GM12865 (cell line): ENCODE measurements at regions not wholly inside any gene's neighbourhood (a gene's known extent, or its start where the extent isn't known, plus 50 kb on each side); places are given as distances from the start of the nearest gene placed in this dataset.
"Not testable (repeated sequence)": the region's sequence is repeated elsewhere in the genome, so short reads cannot be mapped to it uniquely, and the experiment has no call there.

Experiments
- DNase-seq: peaks from one replicate; pipeline ENCODE4 v3.0.0; 2010; ENCODE audit warnings: low read depth
- H3K4me3 ChIP-seq: 2 replicates; pipeline ENCODE4 v1.5.1; 2011; ENCODE audit warnings: mild to moderate bottlenecking, low read depth, low read length, control low read depth
- TF ChIP-seq, protein P1 (sequence below): IDR thresholded peaks from 2 replicates; pipeline ENCODE4 v1.5.1; 2011; ENCODE audit warnings: low read length, control low read depth, low read depth, inconsistent platforms; ENCODE audit not compliant: insufficient read depth; ENCODE audit errors: missing control alignments

DNA sequence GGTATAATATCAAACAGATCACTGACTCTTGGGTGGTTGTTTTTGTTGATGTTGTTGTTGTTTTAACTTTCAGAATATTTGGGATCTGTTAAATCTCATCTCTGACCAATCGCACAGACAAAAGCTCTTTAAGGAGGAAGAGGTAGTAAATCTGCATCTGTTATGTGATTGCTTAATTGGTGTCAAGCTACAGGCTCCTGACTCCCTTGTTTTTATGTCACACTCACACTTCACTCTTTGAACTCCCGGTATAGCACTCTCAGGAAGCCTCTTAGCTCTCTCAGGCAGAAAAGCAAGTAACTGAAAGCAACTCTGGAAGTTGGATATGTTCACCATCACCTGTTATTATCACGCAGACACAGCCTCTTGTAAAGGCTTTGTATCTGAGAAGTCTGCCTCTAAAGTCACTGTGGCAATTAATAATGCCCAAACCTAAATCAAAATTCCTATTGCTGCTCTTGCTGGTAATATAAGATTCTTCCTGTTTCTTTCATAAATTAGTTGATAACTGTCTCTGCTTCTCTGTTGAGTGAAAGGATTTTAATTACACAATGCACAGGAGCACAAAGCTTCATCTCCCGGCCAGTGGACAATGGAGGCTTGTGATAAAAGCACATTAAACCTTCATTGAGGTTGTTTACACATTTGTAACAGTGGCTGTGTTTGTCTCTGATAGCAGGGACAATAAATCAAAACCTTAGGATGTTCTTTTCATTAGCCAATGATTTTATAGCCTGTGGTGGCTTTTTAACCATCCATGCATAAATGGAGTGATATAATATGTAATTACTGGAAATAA lies 576.7 kb downstream of the MFSD1 start:
- no peak for DNase-seq

DNA sequence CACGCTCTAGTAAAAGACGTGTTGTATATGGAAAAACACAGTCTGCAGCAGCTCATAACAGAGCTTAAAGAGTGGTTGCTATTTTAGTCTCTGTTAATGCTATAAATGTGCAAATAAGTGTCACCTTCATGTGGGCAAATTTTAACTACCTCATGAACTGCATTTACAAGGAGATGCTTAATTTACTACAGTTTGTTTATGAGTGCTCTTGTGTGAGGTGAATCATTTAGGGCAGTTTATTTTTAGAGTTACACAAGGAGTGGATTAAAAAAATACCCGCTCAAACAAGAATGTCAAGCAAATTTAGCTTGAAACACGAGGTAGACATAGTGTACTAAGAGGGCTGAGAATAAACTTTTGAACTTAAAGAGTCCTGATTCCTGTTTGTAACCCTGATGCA lies 579.0 kb downstream of the MFSD1 start:
- TF ChIP-seq, protein P1, sequence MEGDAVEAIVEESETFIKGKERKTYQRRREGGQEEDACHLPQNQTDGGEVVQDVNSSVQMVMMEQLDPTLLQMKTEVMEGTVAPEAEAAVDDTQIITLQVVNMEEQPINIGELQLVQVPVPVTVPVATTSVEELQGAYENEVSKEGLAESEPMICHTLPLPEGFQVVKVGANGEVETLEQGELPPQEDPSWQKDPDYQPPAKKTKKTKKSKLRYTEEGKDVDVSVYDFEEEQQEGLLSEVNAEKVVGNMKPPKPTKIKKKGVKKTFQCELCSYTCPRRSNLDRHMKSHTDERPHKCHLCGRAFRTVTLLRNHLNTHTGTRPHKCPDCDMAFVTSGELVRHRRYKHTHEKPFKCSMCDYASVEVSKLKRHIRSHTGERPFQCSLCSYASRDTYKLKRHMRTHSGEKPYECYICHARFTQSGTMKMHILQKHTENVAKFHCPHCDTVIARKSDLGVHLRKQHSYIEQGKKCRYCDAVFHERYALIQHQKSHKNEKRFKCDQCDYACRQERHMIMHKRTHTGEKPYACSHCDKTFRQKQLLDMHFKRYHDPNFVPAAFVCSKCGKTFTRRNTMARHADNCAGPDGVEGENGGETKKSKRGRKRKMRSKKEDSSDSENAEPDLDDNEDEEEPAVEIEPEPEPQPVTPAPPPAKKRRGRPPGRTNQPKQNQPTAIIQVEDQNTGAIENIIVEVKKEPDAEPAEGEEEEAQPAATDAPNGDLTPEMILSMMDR: no peak
- H3K4me3 ChIP-seq: no peak overlapping the region
- DNase-seq: no peak

More for the DNA sequence above, 576.7 kb downstream of the MFSD1 start:
- TF ChIP-seq, protein P1: no peak
- H3K4me3 ChIP-seq: no peak overlapping the region

DNA sequence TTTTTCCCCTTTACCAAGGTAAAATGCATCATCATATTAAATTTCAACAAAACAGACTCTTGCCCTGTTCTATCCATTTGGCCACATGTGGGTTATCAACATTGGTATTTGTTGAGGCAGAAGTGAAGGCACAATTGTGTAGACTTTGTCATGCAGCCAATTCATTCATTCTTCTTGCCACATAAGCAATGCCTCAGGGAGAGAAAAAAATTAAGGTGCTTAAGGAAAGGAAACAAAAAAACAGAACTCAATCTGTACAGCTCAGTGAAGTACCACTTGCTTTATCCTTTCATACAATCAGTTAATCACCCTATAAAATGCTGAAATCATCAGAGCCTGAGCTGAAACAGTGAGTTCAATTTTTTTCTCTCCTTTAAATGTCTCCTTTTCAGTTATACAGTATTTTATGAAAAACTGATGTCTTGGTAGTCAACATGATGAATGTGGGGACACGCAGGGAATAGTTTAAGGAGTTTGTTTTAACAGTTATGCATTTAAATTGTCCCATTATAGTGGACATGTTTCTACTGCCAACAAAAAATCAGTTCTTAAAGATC lies 588.9 kb downstream of the MFSD1 start:
- no peak for DNase-seq
- H3K4me3 ChIP-seq: no peak overlapping the region
- TF ChIP-seq, protein P1: no peak

DNA sequence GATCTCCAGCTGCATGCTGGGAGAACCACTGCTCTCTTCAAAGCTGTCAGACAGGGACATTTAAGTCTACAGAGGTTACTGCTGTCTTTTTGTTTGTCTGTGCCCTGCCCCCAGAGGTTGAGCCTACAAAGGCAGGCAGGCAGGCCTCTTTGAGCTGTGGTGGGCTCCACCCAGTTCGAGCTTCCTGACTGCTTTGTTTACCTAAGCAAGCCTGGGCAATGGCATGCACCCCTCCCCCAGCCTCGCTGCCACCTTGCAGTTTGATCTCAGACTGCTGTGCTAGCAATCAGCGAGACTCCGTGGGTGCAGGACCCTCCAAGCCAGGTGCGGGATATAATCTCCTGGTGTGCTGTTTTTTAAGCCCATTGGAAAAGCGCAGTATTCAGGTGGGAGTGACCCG lies 591.0 kb upstream of the IL12A start:
- H3K4me3 ChIP-seq, DNase-seq: not testable (repeated sequence)

DNA sequence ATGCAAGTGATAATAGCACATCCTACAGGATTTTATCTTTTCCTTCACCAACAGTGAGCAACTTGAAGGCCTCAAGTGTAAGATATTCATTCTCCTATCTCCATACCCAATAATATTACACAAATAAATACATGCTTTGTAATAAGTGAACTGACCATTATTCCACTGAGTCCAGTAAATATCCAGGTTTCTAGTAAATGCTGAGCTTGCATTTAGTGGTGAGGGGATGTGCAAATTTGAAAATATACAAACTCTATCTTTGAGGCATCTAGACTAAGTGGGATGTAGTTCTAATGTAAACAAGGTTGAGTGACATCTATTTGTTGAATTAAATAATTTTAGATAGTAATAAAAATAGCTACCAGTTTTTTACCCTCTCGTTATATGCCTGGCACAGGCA lies 587.6 kb upstream of the IL12A start:
- TF ChIP-seq, protein P1: no peak
- DNase-seq: no peak
- H3K4me3 ChIP-seq: no peak overlapping the region

DNA sequence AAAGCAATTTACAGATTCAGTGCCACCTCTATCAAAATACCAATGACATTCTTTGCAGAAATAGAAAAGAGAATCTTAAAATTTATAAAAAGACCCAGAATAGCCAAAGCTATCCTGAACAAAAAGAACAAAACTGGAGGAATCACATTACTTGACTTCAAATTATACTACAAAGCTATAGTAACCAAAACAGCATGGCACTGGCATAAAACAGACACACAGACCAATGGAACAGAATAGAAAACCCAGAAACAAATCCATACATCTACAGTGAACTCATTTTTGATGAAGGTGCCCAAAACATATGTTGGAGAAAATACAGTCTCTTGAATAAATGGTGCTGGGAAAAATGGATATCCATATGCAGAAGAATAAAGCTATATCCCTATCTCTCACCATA lies 578.9 kb upstream of the IL12A start:
- not testable (repeated sequence) for H3K4me3 ChIP-seq, DNase-seq

DNA sequence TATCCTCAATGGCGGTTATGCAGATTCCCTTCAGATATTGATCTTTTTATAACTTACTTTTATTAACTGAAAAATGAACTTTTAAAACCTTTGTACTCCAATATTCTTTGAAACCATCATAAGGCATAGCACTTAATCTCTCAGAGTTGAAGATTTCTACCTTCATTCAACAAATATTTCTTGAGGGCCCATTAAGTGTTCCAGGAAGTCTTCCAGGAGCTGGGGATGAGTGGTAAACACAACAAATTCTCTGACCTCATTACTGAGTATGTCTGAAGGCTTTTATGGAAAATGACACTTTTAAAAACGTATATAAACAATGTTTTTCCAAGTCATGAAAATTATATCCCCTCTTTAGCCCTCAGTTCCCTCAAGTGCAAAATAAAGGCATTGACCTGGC lies 575.3 kb upstream of the IL12A start:
- no peak for DNase-seq
- H3K4me3 ChIP-seq: no peak overlapping the region
- TF ChIP-seq, protein P1: no peak

DNA sequence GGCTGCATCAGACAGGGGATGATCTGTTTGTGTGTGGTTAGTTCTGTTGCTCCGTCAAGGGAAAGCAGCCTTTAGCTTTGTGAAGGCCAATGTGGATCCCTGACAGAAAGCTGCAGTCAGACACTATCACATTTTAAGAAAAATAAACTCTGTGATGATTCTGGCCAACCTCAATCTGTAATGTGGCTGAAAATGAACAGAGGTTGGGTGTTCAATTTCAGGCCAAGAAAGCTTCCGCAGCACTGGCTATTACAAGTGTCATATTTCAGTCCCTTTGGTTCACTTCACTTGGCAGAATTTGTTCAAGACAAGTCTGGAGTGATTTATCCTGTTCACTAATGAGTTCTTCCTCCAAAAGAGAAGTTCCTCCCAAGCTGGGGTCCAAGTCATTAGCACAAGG lies 571.8 kb upstream of the IL12A start:
- TF ChIP-seq, protein P1: no peak
- H3K4me3 ChIP-seq: no peak overlapping the region
- DNase-seq: no peak
